ENCODE measurements at regions not wholly inside any gene's neighbourhood (a gene's known extent, or its start where the extent isn't known, plus 50 kb on each side); places are given as distances from the start of the nearest gene placed in this dataset.

- TF ChIP-seq, protein P1, sequence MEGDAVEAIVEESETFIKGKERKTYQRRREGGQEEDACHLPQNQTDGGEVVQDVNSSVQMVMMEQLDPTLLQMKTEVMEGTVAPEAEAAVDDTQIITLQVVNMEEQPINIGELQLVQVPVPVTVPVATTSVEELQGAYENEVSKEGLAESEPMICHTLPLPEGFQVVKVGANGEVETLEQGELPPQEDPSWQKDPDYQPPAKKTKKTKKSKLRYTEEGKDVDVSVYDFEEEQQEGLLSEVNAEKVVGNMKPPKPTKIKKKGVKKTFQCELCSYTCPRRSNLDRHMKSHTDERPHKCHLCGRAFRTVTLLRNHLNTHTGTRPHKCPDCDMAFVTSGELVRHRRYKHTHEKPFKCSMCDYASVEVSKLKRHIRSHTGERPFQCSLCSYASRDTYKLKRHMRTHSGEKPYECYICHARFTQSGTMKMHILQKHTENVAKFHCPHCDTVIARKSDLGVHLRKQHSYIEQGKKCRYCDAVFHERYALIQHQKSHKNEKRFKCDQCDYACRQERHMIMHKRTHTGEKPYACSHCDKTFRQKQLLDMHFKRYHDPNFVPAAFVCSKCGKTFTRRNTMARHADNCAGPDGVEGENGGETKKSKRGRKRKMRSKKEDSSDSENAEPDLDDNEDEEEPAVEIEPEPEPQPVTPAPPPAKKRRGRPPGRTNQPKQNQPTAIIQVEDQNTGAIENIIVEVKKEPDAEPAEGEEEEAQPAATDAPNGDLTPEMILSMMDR (IDR thresholded peaks at IDR 0.05), result no peak
- peaks cover 0 to 4% (median 0%) of the 10 kb centered on the region in 9 donors for H3K4me1 ChIP-seq
- ATAC-seq, result no peak
- WGBS, 2 donors, result 81 to 82% methylated on average over 15 of the region's 15 CpGs
- DNase-seq, result no peak
- peak overlapping the region in 2 of 10 donors; percentile 10 to 17 for H3K27ac ChIP-seq
- peaks cover 0 to 5% (median 0%) of the 10 kb centered on the region in 11 donors for H3K9me3 ChIP-seq
- no peaks in the 10 kb centered on the region for H3K36me3 ChIP-seq
- H3K27me3 ChIP-seq, result peaks cover 0 to 51% (median 22%) of the 10 kb centered on the region in 7 donors
- intact Hi-C loops (cut with DNase I), result no loop called here
- no peak overlapping the region for H3K4me3 ChIP-seq
Observed at GRCh38 chr16:86382774-86383407, 127.4 kb upstream of the FOXF1 start.

- peak in 6 of 8 donors; percentile 41 to 77 (median 51) for ATAC-seq
- no peak for DNase-seq
- TF ChIP-seq, protein P1 (IDR thresholded peaks at IDR 0.05), result no peak
Observed at GRCh38 chr16:86383488-86384262, 126.7 kb upstream of the FOXF1 start.

DNA sequence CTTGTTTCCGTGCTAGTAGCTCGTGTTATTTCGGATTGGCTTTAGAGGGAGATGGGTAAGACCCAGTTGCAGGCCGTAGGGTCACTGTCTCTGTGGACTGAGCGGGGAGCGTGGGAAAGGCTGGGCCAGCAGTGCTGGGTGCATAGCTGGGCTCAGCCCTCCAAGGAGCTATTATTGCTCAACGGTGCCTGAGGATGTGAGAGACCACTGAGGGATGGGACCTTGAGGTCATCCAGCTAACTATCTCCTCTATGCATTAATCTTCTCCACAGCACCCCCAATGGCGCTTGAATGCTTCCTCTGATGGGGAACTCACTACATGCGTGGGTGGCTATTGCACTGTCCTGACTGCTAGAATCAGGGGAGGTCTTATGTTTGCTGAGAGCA is 126.1 kb upstream of the FOXF1 start:
- H3K27me3 ChIP-seq, result peaks cover 0 to 62% (median 34%) of the 10 kb centered on the region in 7 donors
- peak in 7 of 8 donors; percentile 30 to 70 (median 48) for ATAC-seq
- intact Hi-C loops (cut with DNase I), result no loop called here
- H3K4me1 ChIP-seq, result peaks cover 0 to 4% (median 0%) of the 10 kb centered on the region in 9 donors
- H3K9me3 ChIP-seq, result peaks cover 0 to 5% (median 0%) of the 10 kb centered on the region in 11 donors
- peak overlapping the region in 3 of 10 donors; percentile 10 to 26 (median 17) for H3K27ac ChIP-seq
- WGBS, 2 donors, result 61 to 75% methylated on average over 9 of the region's 9 CpGs
- DNase-seq, result peak in 1 of 2 donors; percentile 42
- no peaks in the 10 kb centered on the region for H3K36me3 ChIP-seq
- TF ChIP-seq, protein P1 (IDR thresholded peaks at IDR 0.05), result no peak
- H3K4me3 ChIP-seq, result no peak overlapping the region

More at GRCh38 chr16:86383488-86384262, 126.7 kb upstream of the FOXF1 start:
- 22 to 37% methylated on average over 7 of the region's 7 CpGs for WGBS, 2 donors
- Histone ChIP-seq H3K27me3 (peaks cover 0 to 59% (median 29%) of the 10 kb centered on the region in 7 donors), H3K36me3 (no peaks in the 10 kb centered on the region), H3K4me1 (peaks cover 0 to 4% (median 0%) of the 10 kb centered on the region in 9 donors), H3K9me3 (peaks cover 0 to 5% (median 0%) of the 10 kb centered on the region in 11 donors), H3K4me3 (no peak overlapping the region), H3K27ac (peak overlapping the region in 3 of 10 donors; percentile 10 to 26 (median 17))
- intact Hi-C loops (cut with DNase I), result no loop called here

GRCh38 chr16:86384980-86385379 is 125.3 kb upstream of the FOXF1 start:
- H3K4me3 ChIP-seq, result no peak overlapping the region
- WGBS, 2 donors, result 76 to 80% methylated on average over 10 of the region's 10 CpGs
- H3K27ac ChIP-seq, result no peak overlapping the region
- H3K4me1 ChIP-seq, result peaks cover 0 to 4% (median 0%) of the 10 kb centered on the region in 9 donors
- ATAC-seq (no peak), DNase-seq (no peak)
- TF ChIP-seq, protein P1 (IDR thresholded peaks at IDR 0.05), result no peak
- peaks cover 0 to 68% (median 41%) of the 10 kb centered on the region in 7 donors for H3K27me3 ChIP-seq
- peaks cover 0 to 5% (median 0%) of the 10 kb centered on the region in 11 donors for H3K9me3 ChIP-seq
- H3K36me3 ChIP-seq, result no peaks in the 10 kb centered on the region
- intact Hi-C loops (cut with DNase I), result no loop called here

Data from heart right ventricle (tissue), 16 donors.